ENCODE measurements at regions not wholly inside any gene's neighbourhood (a gene's known extent, or its start where the extent isn't known, plus 50 kb on each side); places are given as distances from the start of the nearest gene placed in this dataset.
"Not testable (repeated sequence)": the region's sequence is repeated elsewhere in the genome, so short reads cannot be mapped to it uniquely, and the experiment has no call there.

- Mint-ChIP-seq H3K9me3 (no peaks in the 10 kb centered on the region), H3K4me3 (no peak overlapping the region), H3K36me3 (no peaks in the 10 kb centered on the region), H3K27me3 (no peaks in the 10 kb centered on the region), H3K4me1 (no peaks in the 10 kb centered on the region), H3K27ac (no peak overlapping the region)
- ATAC-seq, result no peak
Measured at GRCh38 chr1:232344791-232345399, 285.0 kb downstream of the SIPA1L2 start.

GRCh38 chr1:232344186-232344585 is 285.7 kb downstream of the SIPA1L2 start:
- not testable (repeated sequence) for H3K4me3 Mint-ChIP-seq, ATAC-seq, H3K4me1 Mint-ChIP-seq, H3K27me3 Mint-ChIP-seq, H3K27ac Mint-ChIP-seq, H3K36me3 Mint-ChIP-seq, H3K9me3 Mint-ChIP-seq

- H3K27me3 Mint-ChIP-seq, result no peaks in the 10 kb centered on the region
- H3K4me3 Mint-ChIP-seq, result no peak overlapping the region
- no peaks in the 10 kb centered on the region for H3K9me3 Mint-ChIP-seq
- H3K4me1 Mint-ChIP-seq, result no peaks in the 10 kb centered on the region
- no peak overlapping the region for H3K27ac Mint-ChIP-seq
- no peaks in the 10 kb centered on the region for H3K36me3 Mint-ChIP-seq
- no peak for ATAC-seq
Measured at GRCh38 chr1:232340446-232340845, 289.5 kb downstream of the SIPA1L2 start.

- no peaks in the 10 kb centered on the region for H3K4me1 Mint-ChIP-seq
- peaks cover 13% of the 10 kb centered on the region for H3K27me3 Mint-ChIP-seq
- H3K9me3 Mint-ChIP-seq, result no peaks in the 10 kb centered on the region
- no peak overlapping the region for H3K27ac Mint-ChIP-seq
- H3K36me3 Mint-ChIP-seq, result no peaks in the 10 kb centered on the region
- ATAC-seq, result peak; percentile 41
- no peak overlapping the region for H3K4me3 Mint-ChIP-seq
Measured at GRCh38 chr1:232339073-232339472, 290.9 kb downstream of the SIPA1L2 start.

- ATAC-seq, result no peak
- Mint-ChIP-seq H3K36me3 (no peaks in the 10 kb centered on the region), H3K27ac (no peak overlapping the region), H3K27me3 (peaks cover 19% of the 10 kb centered on the region), H3K4me1 (no peaks in the 10 kb centered on the region), H3K9me3 (no peaks in the 10 kb centered on the region), H3K4me3 (no peak overlapping the region)
Measured at GRCh38 chr1:232335741-232336293, 294.1 kb downstream of the SIPA1L2 start.

- Mint-ChIP-seq H3K27me3 (peaks cover 19% of the 10 kb centered on the region), H3K9me3 (no peaks in the 10 kb centered on the region), H3K27ac (no peak overlapping the region), H3K36me3 (no peaks in the 10 kb centered on the region), H3K4me3 (no peak overlapping the region), H3K4me1 (no peaks in the 10 kb centered on the region)
- ATAC-seq, result no peak
Measured at GRCh38 chr1:232335261-232335660, 294.7 kb downstream of the SIPA1L2 start.

GRCh38 chr1:232334811-232335210 is 295.1 kb downstream of the SIPA1L2 start:
- no peak overlapping the region for H3K27ac Mint-ChIP-seq
- peaks cover 19% of the 10 kb centered on the region for H3K27me3 Mint-ChIP-seq
- no peaks in the 10 kb centered on the region for H3K4me1 Mint-ChIP-seq
- no peak for ATAC-seq
- no peaks in the 10 kb centered on the region for H3K36me3 Mint-ChIP-seq
- H3K4me3 Mint-ChIP-seq, result no peak overlapping the region
- no peaks in the 10 kb centered on the region for H3K9me3 Mint-ChIP-seq

- no peak overlapping the region for H3K4me3 Mint-ChIP-seq
- no peak for ATAC-seq
- no peaks in the 10 kb centered on the region for H3K4me1 Mint-ChIP-seq
- H3K36me3 Mint-ChIP-seq, result no peaks in the 10 kb centered on the region
- H3K27me3 Mint-ChIP-seq, result peaks cover 19% of the 10 kb centered on the region
- H3K9me3 Mint-ChIP-seq, result no peaks in the 10 kb centered on the region
- H3K27ac Mint-ChIP-seq, result no peak overlapping the region
Measured at GRCh38 chr1:232334246-232334645, 295.7 kb downstream of the SIPA1L2 start.

GRCh38 chr1:232333419-232333767 is 296.5 kb downstream of the SIPA1L2 start:
- Mint-ChIP-seq H3K4me1 (no peaks in the 10 kb centered on the region), H3K9me3 (no peaks in the 10 kb centered on the region), H3K4me3 (no peak overlapping the region), H3K27me3 (peaks cover 19% of the 10 kb centered on the region), H3K27ac (no peak overlapping the region), H3K36me3 (no peaks in the 10 kb centered on the region)
- ATAC-seq, result no peak

GRCh38 chr1:232332710-232333418 is 297.1 kb downstream of the SIPA1L2 start:
- not testable (repeated sequence) for H3K27ac Mint-ChIP-seq, H3K9me3 Mint-ChIP-seq, H3K4me1 Mint-ChIP-seq, H3K4me3 Mint-ChIP-seq, H3K36me3 Mint-ChIP-seq
- H3K27me3 Mint-ChIP-seq, result peaks cover 19% of the 10 kb centered on the region
- ATAC-seq, result peak; percentile 20

- no peak overlapping the region for H3K27ac Mint-ChIP-seq
- H3K27me3 Mint-ChIP-seq, result peaks cover 7% of the 10 kb centered on the region
- no peaks in the 10 kb centered on the region for H3K36me3 Mint-ChIP-seq
- no peak overlapping the region for H3K4me3 Mint-ChIP-seq
- H3K9me3 Mint-ChIP-seq, result no peaks in the 10 kb centered on the region
- ATAC-seq, result no peak
- H3K4me1 Mint-ChIP-seq, result no peaks in the 10 kb centered on the region
Measured at GRCh38 chr1:232329103-232329813, 300.7 kb downstream of the SIPA1L2 start.

GRCh38 chr1:232328486-232329102 is 301.3 kb downstream of the SIPA1L2 start:
- Mint-ChIP-seq H3K4me3 (no peak overlapping the region), H3K9me3 (no peaks in the 10 kb centered on the region), H3K27me3 (peaks cover under 1% of the 10 kb centered on the region), H3K36me3 (no peaks in the 10 kb centered on the region), H3K27ac (no peak overlapping the region), H3K4me1 (no peaks in the 10 kb centered on the region)
- peak; percentile 5 for ATAC-seq

GRCh38 chr1:232327899-232328298 is 302.0 kb downstream of the SIPA1L2 start:
- H3K36me3 Mint-ChIP-seq, result no peaks in the 10 kb centered on the region
- H3K4me1 Mint-ChIP-seq, result no peaks in the 10 kb centered on the region
- H3K9me3 Mint-ChIP-seq, result no peaks in the 10 kb centered on the region
- H3K27ac Mint-ChIP-seq, result no peak overlapping the region
- no peak overlapping the region for H3K4me3 Mint-ChIP-seq
- H3K27me3 Mint-ChIP-seq, result no peaks in the 10 kb centered on the region
- peak; percentile 28 for ATAC-seq

- no peaks in the 10 kb centered on the region for H3K4me1 Mint-ChIP-seq
- H3K9me3 Mint-ChIP-seq, result no peaks in the 10 kb centered on the region
- H3K4me3 Mint-ChIP-seq, result no peak overlapping the region
- no peaks in the 10 kb centered on the region for H3K36me3 Mint-ChIP-seq
- no peak overlapping the region for H3K27ac Mint-ChIP-seq
- H3K27me3 Mint-ChIP-seq, result no peaks in the 10 kb centered on the region
- ATAC-seq, result no peak
Measured at GRCh38 chr1:232327269-232327668, 302.7 kb downstream of the SIPA1L2 start.

- Mint-ChIP-seq H3K27me3 (no peaks in the 10 kb centered on the region), H3K4me1 (no peaks in the 10 kb centered on the region), H3K27ac (no peak overlapping the region), H3K9me3 (no peaks in the 10 kb centered on the region), H3K36me3 (no peaks in the 10 kb centered on the region), H3K4me3 (no peak overlapping the region)
- no peak for ATAC-seq
Measured at GRCh38 chr1:232322162-232322734, 307.7 kb downstream of the SIPA1L2 start.

Measured in stimulated activated memory B cell treated with anti-CD40 and anti-IgM and Interleukin-4, amounts not matched to agents 10 μg/mL and 1 μg/mL and 100 μg/mL, for 72 hours (primary cell).